ENCODE measurements at regions not wholly inside any gene's neighbourhood (a gene's known extent, or its start where the extent isn't known, plus 50 kb on each side); places are given as distances from the start of the nearest gene placed in this dataset.
"Not testable (repeated sequence)": the region's sequence is repeated elsewhere in the genome, so short reads cannot be mapped to it uniquely, and the experiment has no call there.

DNA sequence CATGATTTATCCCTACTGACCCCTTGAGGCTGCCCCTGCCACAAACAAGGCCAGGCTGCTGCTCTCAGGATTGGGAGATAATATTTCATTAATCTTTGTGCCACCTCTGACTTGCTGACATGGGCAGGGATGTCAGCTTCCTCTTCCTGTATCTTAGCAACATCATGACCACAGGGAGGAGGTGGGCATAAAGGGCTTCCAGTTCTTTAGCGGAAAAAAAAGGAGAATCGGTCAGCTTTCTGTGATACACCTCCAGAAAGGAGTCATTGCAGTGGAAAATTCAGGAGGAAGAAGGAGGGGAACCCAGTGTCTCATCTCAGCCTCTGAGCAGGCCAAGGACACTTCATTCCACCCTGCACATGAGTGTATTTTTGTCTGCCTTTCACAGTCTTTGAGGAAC lies 206.8 kb upstream of the SDK2 start:
- DNase-seq (ENCODE audit: low read depth): no peak

GRCh38 chr17:73851921-73852320 lies 207.7 kb upstream of the SDK2 start:
- DNase-seq (ENCODE audit: low read depth): no peak

DNA sequence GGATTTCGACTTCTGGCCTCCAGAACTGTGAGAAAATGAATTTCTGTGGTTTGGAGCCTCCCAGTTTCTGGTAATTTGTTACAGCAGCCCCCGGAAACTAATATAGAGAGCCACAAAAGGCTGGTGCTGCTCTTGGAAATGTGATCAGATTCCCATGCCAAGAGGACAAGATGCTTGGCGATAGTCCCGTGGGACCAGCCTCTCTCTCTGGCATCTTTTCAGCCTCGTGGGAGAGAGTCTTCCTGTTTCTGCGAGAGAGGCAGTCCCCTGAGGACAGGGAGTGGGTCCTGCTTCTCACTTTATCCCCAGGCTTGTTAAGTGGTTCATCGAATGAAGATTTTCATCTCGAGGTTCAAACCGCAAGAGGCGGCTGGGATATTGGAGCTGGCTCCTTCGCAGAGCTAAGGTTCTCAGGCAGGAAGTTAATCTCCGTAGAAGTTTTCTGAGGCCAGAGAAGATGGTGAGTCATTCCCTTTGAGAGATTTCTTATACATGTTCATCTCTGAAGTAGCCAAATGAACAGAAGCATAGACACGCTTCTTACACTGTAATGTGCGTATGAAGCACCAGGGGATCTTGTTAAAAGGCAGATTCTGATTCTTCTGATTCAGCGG lies 211.6 kb upstream of the SDK2 start:
- DNase-seq (ENCODE audit: low read depth): no peak

DNA sequence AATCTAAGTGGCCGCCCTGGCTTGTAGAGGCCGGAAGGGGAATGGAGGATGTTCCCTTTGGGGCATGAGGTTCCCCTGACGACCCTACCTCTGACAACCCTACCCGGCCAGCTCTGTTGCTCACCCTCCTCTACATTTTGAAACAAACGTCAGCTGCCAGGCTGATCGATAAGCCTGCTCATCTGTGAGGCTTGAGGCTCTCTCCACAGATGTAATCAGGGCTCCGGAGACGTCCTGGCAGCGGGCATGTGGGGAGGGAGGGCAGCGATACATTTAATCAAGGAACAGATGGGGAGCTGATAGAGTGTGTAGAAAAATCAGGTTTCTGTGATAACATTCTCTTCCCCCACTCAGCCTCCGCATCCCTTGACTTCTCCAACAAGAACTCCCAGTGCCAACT lies 212.3 kb upstream of the SDK2 start:
- no peak for DNase-seq (ENCODE audit: low read depth)

DNA sequence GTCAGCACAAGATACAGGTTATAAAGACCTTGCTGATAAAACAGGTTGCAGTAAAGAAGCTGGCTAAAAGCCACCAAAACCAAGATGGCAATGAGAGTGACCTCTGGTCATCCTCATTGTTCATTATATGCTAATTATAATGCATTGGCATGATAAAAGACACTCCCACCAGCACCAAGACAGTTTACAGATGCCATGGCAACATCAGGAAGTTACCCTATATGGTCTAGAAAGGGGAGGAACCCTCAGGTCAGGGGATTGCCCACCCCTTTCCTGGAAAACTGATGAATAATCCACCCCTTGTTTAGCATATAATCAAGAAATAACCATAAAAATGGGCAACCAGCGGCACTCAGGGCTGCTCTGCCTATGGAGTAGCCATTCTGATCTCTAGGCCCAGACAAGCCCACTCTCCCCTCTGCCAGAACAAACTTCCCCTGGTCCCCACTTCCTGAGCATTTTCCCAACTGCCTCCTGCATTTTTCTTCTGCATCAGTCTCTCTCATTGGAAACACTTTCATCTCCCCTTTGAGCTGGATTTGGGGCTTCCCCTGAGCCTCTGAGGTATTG lies 215.3 kb upstream of the SDK2 start:
- not testable (repeated sequence) for DNase-seq (ENCODE audit: low read depth)

DNA sequence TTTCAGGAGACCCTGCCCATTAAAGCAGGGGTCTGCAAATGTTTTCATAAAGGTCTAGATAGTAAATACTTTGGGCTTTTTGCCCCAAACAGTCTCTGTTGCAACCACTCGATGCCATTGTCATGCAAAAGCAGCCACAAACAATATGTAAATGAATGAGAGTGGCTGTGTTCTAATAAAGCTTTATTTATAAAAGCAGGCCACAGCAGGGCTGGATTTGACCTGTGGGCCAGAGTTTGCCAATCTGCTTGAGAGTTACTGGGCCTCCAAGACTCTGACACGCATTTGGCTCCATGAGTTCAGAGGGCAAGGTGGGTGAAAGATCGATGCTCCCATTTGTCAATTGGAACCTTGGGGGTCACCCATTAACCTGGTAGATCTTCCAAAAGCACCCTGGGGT lies 217.3 kb upstream of the SDK2 start:
- no peak for DNase-seq (ENCODE audit: low read depth)

DNA sequence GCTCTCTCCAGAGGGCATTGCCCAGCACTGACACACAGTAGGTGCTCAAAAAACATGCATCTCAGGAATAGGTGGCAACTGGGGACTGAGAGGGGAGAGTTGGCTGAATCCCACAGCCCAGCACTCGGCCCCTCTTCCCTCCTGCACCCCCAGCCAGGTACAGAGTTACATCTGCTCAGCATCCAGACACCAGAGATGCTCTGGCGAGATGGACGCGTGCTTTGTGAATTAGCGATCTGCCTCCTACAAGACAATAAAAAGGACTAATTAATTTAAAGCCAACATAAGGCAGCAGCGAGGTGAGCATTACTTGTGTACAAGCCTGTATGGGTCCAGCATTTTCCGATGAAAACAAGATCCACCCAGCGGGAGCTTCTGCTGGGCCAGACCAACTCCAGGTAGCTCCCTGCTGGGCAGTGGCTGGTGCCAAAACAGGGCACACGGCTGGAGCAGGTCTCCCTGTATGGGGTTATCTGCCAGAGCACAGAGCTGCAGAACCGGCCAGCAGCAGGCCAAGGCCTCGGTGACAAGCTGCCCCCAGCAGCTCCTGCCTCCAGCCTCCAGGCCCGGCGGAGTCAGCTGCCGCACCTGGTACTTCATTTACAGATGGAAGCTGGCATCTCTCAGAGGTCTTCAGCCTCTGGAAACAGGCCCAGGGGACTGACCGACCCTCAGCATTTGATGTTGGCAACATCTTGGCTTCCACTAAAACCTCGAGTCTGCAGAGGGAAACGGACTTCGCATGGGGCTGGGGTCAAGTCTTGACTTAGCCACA lies 219.7 kb upstream of the SDK2 start:
- DNase-seq (ENCODE audit: low read depth): no peak

- DNase-seq (ENCODE audit: low read depth): no peak
These were observed 221.6 kb upstream of the SDK2 start for GRCh38 chr17:73865831-73866230.

DNA sequence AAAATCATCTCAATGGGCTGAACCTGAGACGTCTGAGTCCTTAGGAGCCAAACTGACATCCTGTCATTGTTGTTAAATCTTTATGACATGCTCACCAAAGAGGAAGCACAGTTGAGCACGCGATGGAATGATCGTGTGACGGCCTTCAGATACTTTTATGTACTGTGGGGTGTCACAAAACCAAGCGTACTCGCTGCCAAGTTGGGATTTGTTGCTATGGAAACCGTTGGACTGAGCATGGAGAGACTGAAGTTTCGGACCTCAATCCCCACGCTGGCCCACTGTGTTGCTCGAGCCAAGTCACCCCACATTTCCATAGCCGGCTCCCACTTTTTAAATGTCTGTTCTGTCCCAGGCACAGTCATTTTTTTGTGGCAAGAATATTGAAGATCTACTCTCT lies 222.8 kb upstream of the SDK2 start:
- no peak for DNase-seq (ENCODE audit: low read depth)

DNA sequence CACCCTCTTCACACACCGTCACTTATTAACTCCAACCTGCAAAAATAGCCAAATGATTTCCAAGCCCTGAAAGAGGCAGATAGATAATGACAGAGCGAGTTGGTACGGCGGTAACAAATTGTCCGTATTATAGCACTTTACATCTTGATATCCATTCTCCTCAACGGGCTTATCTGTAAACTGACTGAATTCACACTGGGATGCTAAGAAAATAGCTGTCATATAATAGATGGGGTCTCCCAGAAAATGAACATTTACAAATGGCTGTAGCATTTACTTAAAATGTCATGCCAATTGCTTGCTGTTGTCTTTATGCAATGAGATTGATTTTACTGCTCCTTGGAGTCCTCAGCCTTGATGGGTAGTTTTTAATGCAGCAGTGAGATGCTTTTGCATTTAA lies 225.8 kb upstream of the SDK2 start:
- no peak for DNase-seq (ENCODE audit: low read depth)

- no peak for DNase-seq (ENCODE audit: low read depth)
These were observed 226.2 kb upstream of the SDK2 start for GRCh38 chr17:73870473-73870872.

DNA sequence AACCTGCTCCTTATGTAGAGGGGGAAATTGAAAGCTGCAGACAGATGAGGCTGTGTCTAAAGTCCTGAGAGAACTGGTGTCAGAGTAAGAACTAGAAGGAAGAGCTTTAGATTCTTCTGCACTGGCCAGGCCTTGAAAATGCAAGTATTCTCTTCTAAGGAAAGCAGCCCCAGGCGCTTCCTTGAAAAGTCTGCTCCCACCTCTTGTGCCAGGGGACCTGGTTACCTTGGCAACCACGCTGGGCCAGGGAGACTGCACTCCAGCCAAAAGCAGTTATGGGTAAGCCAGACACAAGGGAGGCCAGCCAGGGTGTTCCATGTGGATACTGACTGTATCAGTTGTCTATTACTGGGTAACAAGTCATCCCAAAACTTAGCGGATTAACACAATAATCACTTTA lies 228.6 kb upstream of the SDK2 start:
- DNase-seq (ENCODE audit: low read depth): no peak

DNA sequence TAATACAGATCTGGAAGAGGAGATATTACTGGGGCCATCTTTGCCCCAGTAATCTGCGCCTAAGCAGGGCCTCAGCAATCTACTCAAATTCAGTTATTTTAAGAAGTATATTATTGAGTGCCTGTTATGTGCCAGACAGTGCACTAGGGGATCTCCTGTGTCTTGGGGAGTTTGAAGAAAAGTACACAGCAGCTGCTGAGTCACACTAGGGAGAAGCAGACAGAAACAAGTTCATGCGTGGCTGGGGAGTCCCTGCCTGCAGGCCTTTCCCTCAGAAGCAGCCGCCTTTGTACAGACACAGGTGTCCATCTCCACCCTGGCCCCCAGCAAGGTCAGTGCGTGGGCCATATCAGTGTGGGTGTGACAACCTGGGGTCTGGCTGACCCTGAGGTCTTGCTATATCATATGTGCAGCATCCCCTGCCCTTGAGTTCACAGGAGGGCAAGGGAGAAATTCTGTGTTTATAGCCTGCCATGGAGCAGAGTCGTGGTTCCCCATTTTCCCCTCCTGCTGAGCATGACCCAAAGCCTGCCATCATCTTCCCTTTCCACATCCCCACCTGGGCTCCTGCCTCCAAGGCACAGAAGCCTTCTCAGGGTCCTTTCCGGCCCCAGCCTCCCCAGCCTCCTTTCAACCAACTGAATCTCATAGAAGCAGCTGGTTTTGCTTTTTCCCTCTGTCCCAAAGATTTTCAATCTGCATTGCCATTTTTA lies 229.9 kb upstream of the SDK2 start:
- no peak for DNase-seq (ENCODE audit: low read depth)

GRCh38 chr17:73875346-73875745 lies 231.1 kb upstream of the SDK2 start:
- DNase-seq (ENCODE audit: low read depth): no peak

DNA sequence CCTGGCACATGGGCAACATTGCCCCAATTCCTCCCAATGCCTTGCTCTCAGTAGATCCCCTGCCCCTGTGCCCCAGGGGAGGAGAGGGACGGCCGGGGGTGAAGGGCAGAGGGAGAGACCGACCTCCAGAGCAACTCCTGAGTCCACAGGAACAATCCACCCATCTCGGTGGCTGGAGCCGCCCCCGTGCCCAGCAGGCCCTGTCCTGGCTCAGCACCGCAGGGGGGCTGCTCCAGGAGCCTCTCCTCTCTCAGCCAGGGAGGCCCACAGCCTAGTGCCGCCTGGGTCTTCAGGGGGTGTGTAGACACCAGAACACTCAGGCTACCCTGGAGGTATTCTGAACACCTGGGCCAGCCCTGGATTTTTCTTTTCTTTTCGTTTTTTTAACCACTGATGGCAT lies 233.7 kb upstream of the SDK2 start:
- no peak for DNase-seq (ENCODE audit: low read depth)

DNA sequence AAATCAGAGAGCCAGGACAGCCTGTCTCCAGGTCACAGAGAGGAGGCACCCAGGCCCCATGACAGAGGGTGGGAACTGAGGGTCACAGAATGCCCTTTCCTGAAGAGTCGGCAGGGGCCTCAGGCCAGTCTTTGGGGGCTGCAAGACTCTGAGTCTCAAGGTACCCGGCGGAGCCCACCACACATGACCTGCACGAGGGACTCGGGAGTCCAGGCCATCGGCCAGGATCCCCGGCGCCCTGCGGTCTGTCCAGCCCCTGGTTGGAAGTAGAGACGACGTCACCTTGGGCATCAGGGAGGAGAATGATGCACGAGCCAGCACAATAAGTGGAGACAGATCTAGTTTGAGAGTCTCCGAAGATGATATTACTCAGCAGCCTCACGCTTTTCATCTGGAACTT lies 234.7 kb upstream of the SDK2 start:
- no peak for DNase-seq (ENCODE audit: low read depth)

DNA sequence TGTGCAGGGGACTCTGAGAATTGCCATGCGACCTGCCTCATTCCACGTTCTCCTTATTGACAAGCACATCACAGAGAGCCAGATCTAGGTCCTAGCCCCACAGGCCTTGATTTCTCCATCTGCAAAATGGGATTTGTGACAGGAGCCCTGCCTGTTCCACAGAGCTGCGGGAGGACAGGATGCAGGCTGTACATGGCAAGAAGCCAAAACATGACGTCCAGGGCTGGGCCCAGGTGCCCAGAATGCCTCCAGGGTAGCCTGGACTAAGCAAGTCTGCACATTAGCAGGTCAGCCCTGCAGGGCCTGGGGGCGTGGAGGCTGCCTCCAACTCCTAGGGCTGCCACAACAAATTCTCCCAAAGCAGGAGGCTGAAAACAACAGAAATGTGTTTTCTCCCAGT lies 235.7 kb upstream of the SDK2 start:
- DNase-seq (ENCODE audit: low read depth): no peak

DNA sequence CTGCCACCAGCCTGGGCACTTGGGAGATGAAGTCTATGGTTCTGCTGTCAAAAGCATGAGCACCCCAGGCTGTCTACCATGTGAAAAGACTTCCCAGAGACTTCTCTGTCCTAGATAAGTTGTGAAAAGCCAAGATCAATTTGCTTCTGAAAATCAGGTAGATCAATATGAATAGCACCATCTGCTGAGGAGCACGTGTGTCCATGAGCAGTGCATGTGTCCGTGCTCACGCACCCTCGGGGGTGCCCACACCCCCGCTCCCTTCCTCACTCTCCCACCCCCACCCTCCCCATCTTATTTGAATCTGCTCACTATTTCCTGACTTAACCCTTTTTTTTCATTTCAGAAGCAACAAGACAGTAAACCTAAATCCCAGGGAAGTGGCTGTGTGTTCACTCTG lies 238.3 kb upstream of the SDK2 start:
- DNase-seq (ENCODE audit: low read depth): no peak

DNA sequence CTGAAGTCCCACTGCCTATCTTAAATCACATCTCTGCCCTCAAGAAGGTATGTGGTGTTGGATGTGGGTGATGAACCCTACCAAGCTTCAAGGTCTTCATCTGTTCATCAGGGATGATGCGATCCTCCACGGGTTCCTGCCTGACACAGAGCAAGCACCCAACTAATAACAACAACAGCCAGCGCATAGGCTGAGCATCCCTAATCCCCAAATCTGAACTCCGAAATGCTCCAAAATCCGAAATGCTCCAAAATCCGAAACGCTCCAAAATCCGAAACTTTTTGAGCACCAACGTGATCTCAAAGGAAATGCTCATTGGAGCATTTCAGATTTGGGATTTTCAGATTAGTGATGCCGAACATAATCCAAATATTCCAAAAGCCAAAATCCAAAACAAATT lies 238.9 kb upstream of the SDK2 start:
- no peak for DNase-seq (ENCODE audit: low read depth)

DNA sequence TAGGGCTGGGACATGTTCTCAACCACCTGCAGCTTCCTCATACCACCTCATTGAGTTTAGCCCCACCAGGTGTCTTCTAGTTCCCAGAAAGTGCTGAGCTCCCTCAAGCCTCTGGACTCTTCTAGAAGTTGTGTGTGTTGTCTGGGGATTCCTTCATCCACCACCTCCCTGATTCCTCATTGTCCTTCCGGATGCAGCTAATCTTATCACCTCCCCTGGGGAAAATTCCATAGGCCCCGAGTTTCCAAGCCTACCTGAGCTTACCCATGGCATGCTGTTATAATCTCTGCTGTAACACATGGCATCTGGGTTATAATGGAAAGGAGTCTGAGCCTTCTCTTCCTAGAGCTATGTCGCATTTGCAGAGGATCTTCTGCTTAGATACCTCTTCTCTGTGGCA lies 243.5 kb upstream of the SDK2 start:
- no peak for DNase-seq (ENCODE audit: low read depth)

GRCh38 chr17:73888862-73889261 lies 244.6 kb upstream of the SDK2 start:
- no peak for DNase-seq (ENCODE audit: low read depth)

- no peak for DNase-seq (ENCODE audit: low read depth)
These were observed 245.2 kb upstream of the SDK2 start for GRCh38 chr17:73889439-73889838.

- DNase-seq (ENCODE audit: low read depth): no peak
These were observed 246.7 kb upstream of the SDK2 start for GRCh38 chr17:73890831-73891405.

Data from stimulated activated CD8-positive, alpha-beta memory T cell treated with anti-CD3 and anti-CD28 coated beads, Interleukin-4, amount 100 ng/mL, for 24 hours (primary cell).